NB4 (cell line): ENCODE measurements at regions not wholly inside any gene's neighbourhood (a gene's known extent, or its start where the extent isn't known, plus 50 kb on each side); places are given as distances from the start of the nearest gene placed in this dataset.

ENCODE experiments used
- POLR2A ChIP-seq: IDR thresholded peaks from 2 replicates; pipeline ENCODE4 v1.6.1; 2011; ENCODE audit warnings: mild to moderate bottlenecking; ENCODE audit not compliant: insufficient read length; ENCODE audit errors: extremely low read depth
- TF ChIP-seq, protein P1 (sequence below): IDR thresholded peaks from one replicate; pipeline ENCODE4 v1.5.1; 2012; ENCODE audit warnings: low read depth, low read length
- TF ChIP-seq, protein P2 (sequence below): IDR thresholded peaks from 2 replicates; pipeline ENCODE4 v1.6.1; 2011; ENCODE audit warnings: low read depth, low read length

DNA sequence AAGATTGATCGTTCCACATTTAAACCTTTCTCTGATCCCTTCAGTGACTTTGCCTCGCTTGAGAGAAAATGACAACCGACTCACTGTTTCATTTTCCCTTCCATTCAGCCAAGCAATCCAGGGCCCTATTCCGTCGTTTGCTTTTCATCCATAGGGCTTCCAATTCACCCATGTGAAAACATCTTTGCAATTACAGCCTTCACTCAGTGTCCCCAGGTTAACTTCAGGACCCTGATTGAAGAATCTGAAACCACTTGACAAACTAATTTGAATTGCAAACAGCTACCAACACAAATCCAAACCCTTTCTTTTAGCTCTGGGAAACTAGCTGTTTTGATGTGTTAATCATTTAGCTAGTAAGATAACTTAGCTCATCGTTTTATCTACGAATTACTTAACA, 120.2 kb upstream of the FAM9C start:
- TF ChIP-seq POLR2A = no peak
- TF ChIP-seq, protein P1, sequence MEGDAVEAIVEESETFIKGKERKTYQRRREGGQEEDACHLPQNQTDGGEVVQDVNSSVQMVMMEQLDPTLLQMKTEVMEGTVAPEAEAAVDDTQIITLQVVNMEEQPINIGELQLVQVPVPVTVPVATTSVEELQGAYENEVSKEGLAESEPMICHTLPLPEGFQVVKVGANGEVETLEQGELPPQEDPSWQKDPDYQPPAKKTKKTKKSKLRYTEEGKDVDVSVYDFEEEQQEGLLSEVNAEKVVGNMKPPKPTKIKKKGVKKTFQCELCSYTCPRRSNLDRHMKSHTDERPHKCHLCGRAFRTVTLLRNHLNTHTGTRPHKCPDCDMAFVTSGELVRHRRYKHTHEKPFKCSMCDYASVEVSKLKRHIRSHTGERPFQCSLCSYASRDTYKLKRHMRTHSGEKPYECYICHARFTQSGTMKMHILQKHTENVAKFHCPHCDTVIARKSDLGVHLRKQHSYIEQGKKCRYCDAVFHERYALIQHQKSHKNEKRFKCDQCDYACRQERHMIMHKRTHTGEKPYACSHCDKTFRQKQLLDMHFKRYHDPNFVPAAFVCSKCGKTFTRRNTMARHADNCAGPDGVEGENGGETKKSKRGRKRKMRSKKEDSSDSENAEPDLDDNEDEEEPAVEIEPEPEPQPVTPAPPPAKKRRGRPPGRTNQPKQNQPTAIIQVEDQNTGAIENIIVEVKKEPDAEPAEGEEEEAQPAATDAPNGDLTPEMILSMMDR = no peak
- TF ChIP-seq, protein P2, sequence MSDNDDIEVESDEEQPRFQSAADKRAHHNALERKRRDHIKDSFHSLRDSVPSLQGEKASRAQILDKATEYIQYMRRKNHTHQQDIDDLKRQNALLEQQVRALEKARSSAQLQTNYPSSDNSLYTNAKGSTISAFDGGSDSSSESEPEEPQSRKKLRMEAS = no peak
